H1 (cell line): ENCODE measurements at regions not wholly inside any gene's neighbourhood (a gene's known extent, or its start where the extent isn't known, plus 50 kb on each side); places are given as distances from the start of the nearest gene placed in this dataset.

Source experiments
- MAFK ChIP-seq: IDR thresholded peaks from 2 replicates; pipeline ENCODE4 v1.6.1; 2012; ENCODE audit warnings: low read depth, mild to moderate bottlenecking, improper control_type of control experiment, low read length
- RNF2 ChIP-seq: fragments of 200-900, 300-1000 bp; sonication (generic); IDR thresholded peaks from 2 replicates; pipeline ENCODE4 v1.7.1; 2016; ENCODE audit warnings: borderline replicate concordance, low read depth, mild to moderate bottlenecking, antibody characterized with exemption, low read length; ENCODE audit not compliant: poor library complexity, severe bottlenecking; ENCODE audit errors: missing control alignments
- RXRA ChIP-seq: IDR thresholded peaks from 2 replicates; pipeline ENCODE4 v1.6.1; 2011; ENCODE audit warnings: low read depth, mild to moderate bottlenecking, low read length, moderate library complexity; ENCODE audit not compliant: insufficient read depth
- TCF12 ChIP-seq: IDR thresholded peaks from 2 replicates; pipeline ENCODE4 v1.6.1; 2011; ENCODE audit warnings: low read depth, mild to moderate bottlenecking, low read length
- TF ChIP-seq, protein P1 (sequence below): fragments of 300-600 bp; sonication (generic); IDR thresholded peaks from 2 replicates; pipeline ENCODE4 v1.7.1; 2012; ENCODE audit warnings: low read length, moderate library complexity, mild to moderate bottlenecking, inconsistent platforms; ENCODE audit not compliant: insufficient replicate concordance

- TF ChIP-seq, protein P1, sequence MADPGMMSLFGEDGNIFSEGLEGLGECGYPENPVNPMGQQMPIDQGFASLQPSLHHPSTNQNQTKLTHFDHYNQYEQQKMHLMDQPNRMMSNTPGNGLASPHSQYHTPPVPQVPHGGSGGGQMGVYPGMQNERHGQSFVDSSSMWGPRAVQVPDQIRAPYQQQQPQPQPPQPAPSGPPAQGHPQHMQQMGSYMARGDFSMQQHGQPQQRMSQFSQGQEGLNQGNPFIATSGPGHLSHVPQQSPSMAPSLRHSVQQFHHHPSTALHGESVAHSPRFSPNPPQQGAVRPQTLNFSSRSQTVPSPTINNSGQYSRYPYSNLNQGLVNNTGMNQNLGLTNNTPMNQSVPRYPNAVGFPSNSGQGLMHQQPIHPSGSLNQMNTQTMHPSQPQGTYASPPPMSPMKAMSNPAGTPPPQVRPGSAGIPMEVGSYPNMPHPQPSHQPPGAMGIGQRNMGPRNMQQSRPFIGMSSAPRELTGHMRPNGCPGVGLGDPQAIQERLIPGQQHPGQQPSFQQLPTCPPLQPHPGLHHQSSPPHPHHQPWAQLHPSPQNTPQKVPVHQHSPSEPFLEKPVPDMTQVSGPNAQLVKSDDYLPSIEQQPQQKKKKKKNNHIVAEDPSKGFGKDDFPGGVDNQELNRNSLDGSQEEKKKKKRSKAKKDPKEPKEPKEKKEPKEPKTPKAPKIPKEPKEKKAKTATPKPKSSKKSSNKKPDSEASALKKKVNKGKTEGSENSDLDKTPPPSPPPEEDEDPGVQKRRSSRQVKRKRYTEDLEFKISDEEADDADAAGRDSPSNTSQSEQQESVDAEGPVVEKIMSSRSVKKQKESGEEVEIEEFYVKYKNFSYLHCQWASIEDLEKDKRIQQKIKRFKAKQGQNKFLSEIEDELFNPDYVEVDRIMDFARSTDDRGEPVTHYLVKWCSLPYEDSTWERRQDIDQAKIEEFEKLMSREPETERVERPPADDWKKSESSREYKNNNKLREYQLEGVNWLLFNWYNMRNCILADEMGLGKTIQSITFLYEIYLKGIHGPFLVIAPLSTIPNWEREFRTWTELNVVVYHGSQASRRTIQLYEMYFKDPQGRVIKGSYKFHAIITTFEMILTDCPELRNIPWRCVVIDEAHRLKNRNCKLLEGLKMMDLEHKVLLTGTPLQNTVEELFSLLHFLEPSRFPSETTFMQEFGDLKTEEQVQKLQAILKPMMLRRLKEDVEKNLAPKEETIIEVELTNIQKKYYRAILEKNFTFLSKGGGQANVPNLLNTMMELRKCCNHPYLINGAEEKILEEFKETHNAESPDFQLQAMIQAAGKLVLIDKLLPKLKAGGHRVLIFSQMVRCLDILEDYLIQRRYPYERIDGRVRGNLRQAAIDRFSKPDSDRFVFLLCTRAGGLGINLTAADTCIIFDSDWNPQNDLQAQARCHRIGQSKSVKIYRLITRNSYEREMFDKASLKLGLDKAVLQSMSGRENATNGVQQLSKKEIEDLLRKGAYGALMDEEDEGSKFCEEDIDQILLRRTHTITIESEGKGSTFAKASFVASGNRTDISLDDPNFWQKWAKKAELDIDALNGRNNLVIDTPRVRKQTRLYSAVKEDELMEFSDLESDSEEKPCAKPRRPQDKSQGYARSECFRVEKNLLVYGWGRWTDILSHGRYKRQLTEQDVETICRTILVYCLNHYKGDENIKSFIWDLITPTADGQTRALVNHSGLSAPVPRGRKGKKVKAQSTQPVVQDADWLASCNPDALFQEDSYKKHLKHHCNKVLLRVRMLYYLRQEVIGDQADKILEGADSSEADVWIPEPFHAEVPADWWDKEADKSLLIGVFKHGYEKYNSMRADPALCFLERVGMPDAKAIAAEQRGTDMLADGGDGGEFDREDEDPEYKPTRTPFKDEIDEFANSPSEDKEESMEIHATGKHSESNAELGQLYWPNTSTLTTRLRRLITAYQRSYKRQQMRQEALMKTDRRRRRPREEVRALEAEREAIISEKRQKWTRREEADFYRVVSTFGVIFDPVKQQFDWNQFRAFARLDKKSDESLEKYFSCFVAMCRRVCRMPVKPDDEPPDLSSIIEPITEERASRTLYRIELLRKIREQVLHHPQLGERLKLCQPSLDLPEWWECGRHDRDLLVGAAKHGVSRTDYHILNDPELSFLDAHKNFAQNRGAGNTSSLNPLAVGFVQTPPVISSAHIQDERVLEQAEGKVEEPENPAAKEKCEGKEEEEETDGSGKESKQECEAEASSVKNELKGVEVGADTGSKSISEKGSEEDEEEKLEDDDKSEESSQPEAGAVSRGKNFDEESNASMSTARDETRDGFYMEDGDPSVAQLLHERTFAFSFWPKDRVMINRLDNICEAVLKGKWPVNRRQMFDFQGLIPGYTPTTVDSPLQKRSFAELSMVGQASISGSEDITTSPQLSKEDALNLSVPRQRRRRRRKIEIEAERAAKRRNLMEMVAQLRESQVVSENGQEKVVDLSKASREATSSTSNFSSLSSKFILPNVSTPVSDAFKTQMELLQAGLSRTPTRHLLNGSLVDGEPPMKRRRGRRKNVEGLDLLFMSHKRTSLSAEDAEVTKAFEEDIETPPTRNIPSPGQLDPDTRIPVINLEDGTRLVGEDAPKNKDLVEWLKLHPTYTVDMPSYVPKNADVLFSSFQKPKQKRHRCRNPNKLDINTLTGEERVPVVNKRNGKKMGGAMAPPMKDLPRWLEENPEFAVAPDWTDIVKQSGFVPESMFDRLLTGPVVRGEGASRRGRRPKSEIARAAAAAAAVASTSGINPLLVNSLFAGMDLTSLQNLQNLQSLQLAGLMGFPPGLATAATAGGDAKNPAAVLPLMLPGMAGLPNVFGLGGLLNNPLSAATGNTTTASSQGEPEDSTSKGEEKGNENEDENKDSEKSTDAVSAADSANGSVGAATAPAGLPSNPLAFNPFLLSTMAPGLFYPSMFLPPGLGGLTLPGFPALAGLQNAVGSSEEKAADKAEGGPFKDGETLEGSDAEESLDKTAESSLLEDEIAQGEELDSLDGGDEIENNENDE, result no peak
- TF ChIP-seq TCF12, result no peak
- no peak for TF ChIP-seq RXRA
- no peak for TF ChIP-seq MAFK
- no peak for TF ChIP-seq RNF2
These were observed 432.2 kb downstream of the HTR1B start (continued) for GRCh38 chr6:77030929-77031674.
